ENCODE measurements at regions not wholly inside any gene's neighbourhood (a gene's known extent, or its start where the extent isn't known, plus 50 kb on each side); places are given as distances from the start of the nearest gene placed in this dataset.
"Not testable (repeated sequence)": the region's sequence is repeated elsewhere in the genome, so short reads cannot be mapped to it uniquely, and the experiment has no call there.

GRCh38 chr10:23585186-23585585, 146.3 kb downstream of the OTUD1 start:
- POLR2A ChIA-PET = no interaction called here
- no peaks in the 10 kb centered on the region for H3K36me3 ChIP-seq (ENCODE audit: control insufficient read depth, insufficient read depth, low read length)
- no peak overlapping the region for H3K4me3 ChIP-seq (ENCODE audit: low read depth in 2 of 2, low read length in 2 of 2)
- no peak for ATAC-seq
- BruUV-seq (replicated peaks) = no TSS peak
- CTCF ChIA-PET = no interaction called here
- TF ChIP-seq REST (IDR thresholded peaks at IDR 0.05; ENCODE audit: insufficient read depth in 1 of 2, low read depth in 2 of 2, low read length in 1 of 2) (no peak), CTCF (IDR thresholded peaks at IDR 0.05) (no peak), TCF7L2 (IDR thresholded peaks at IDR 0.05; ENCODE audit: low read depth, low read length) (no peak), POLR2AphosphoS5 (IDR thresholded peaks at IDR 0.05; ENCODE audit: low read depth, low read length) (no peak), SIN3A (IDR thresholded peaks at IDR 0.05; ENCODE audit: borderline replicate concordance, insufficient read depth, low read depth, low read length) (no peak)
- DNase-seq (ENCODE audit: low read depth, low spot score) = no peak
- no peaks in the 10 kb centered on the region for H3K27me3 ChIP-seq (ENCODE audit: control insufficient read depth, insufficient read depth, low read length)
- in situ Hi-C loops (cut with HindIII; ENCODE audit: low pct_unique_long_range_greater_than_20kb, low sequenced_read_pairs) = no loop called here
- H3K9me3 ChIP-seq (ENCODE audit: control insufficient read depth, insufficient read depth, low read depth, low read length) = no peaks in the 10 kb centered on the region
- intact Hi-C loops (cut with micrococcal nuclease; ENCODE audit: unreplicated experiment) = no loop called here
- no peak overlapping the region for H3K27ac ChIP-seq (ENCODE audit: low read length)
- H3K4me1 ChIP-seq (ENCODE audit: control insufficient read depth, insufficient read depth, low read length) = no peaks in the 10 kb centered on the region

- no peak overlapping the region for H3K27ac ChIP-seq (ENCODE audit: low read length)
- ChIA-PET CTCF (no interaction called here), POLR2A (no interaction called here)
- in situ Hi-C loops (cut with HindIII; ENCODE audit: low pct_unique_long_range_greater_than_20kb, low sequenced_read_pairs) (no loop called here), intact Hi-C loops (cut with micrococcal nuclease; ENCODE audit: unreplicated experiment) (no loop called here)
- no peak for ATAC-seq
- BruUV-seq (replicated peaks) = no TSS peak
- DNase-seq (ENCODE audit: low read depth, low spot score) = no peak
- H3K9me3 ChIP-seq (ENCODE audit: control insufficient read depth, insufficient read depth, low read depth, low read length) = no peaks in the 10 kb centered on the region
- H3K4me1 ChIP-seq (ENCODE audit: control insufficient read depth, insufficient read depth, low read length) = no peaks in the 10 kb centered on the region
- H3K27me3 ChIP-seq (ENCODE audit: control insufficient read depth, insufficient read depth, low read length) = no peaks in the 10 kb centered on the region
- TF ChIP-seq SIN3A (IDR thresholded peaks at IDR 0.05; ENCODE audit: borderline replicate concordance, insufficient read depth, low read depth, low read length) (no peak), POLR2AphosphoS5 (IDR thresholded peaks at IDR 0.05; ENCODE audit: low read depth, low read length) (no peak), REST (IDR thresholded peaks at IDR 0.05; ENCODE audit: insufficient read depth in 1 of 2, low read depth in 2 of 2, low read length in 1 of 2) (no peak), TCF7L2 (IDR thresholded peaks at IDR 0.05; ENCODE audit: low read depth, low read length) (no peak), CTCF (IDR thresholded peaks at IDR 0.05) (no peak)
- no peaks in the 10 kb centered on the region for H3K36me3 ChIP-seq (ENCODE audit: control insufficient read depth, insufficient read depth, low read length)
- no peak overlapping the region for H3K4me3 ChIP-seq (ENCODE audit: low read depth in 2 of 2, low read length in 2 of 2)
These were observed 146.8 kb downstream of the OTUD1 start for GRCh38 chr10:23585666-23586065.

- H3K4me1 ChIP-seq (ENCODE audit: control insufficient read depth, insufficient read depth, low read length); H3K27ac ChIP-seq (ENCODE audit: low read length); CTCF ChIA-PET; DNase-seq (ENCODE audit: low read depth, low spot score); H3K9me3 ChIP-seq (ENCODE audit: control insufficient read depth, insufficient read depth, low read depth, low read length); POLR2A ChIA-PET; in situ Hi-C loops (cut with HindIII; ENCODE audit: low pct_unique_long_range_greater_than_20kb, low sequenced_read_pairs); BruUV-seq (replicated peaks); ATAC-seq; intact Hi-C loops (cut with micrococcal nuclease; ENCODE audit: unreplicated experiment); H3K4me3 ChIP-seq (ENCODE audit: low read depth in 2 of 2, low read length in 2 of 2); H3K27me3 ChIP-seq (ENCODE audit: control insufficient read depth, insufficient read depth, low read length); H3K36me3 ChIP-seq (ENCODE audit: control insufficient read depth, insufficient read depth, low read length): not testable (repeated sequence)
These were observed 156.4 kb downstream of the OTUD1 start for GRCh38 chr10:23595278-23595677.
